SK-N-SH (cell line): ENCODE measurements at regions not wholly inside any gene's neighbourhood (a gene's known extent, or its start where the extent isn't known, plus 50 kb on each side); places are given as distances from the start of the nearest gene placed in this dataset.
"Not testable (repeated sequence)": the region's sequence is repeated elsewhere in the genome, so short reads cannot be mapped to it uniquely, and the experiment has no call there.

Experiments used
- CTCF ChIP-seq: fragments of 200-600 bp; sonication (generic); IDR thresholded peaks from 2 replicates; pipeline ENCODE4 v1.6.1; 2017; ENCODE audit warnings: antibody characterized with exemption, mild to moderate bottlenecking, moderate library complexity
- EP300 ChIP-seq, 2 experiments: IDR thresholded peaks; 2 replicates each; pipeline versions ENCODE4 v1.4.0 to v1.6.1; 2012; ENCODE audit warnings: borderline replicate concordance in 1 of 2, low read depth in 1 of 2, low read length in 1 of 2
- JUND ChIP-seq: IDR thresholded peaks from 2 replicates; pipeline ENCODE4 v1.4.0; 2012
- NFIC ChIP-seq: IDR thresholded peaks from 2 replicates; pipeline ENCODE4 v1.4.0; 2012; ENCODE audit warnings: borderline replicate concordance
- RCOR1 ChIP-seq: fragments of 150-350 bp; IDR thresholded peaks from 2 replicates; pipeline ENCODE4 v1.6.1; 2017; ENCODE audit warnings: antibody characterized with exemption, low read length
- REST ChIP-seq: IDR thresholded peaks from 2 replicates; pipeline ENCODE4 v1.6.1; 2012; ENCODE audit warnings: mild to moderate bottlenecking, low read depth, low read length, moderate library complexity
- TF ChIP-seq, protein P1 (sequence below): fragments of 150-350 bp; IDR thresholded peaks from 2 replicates; pipeline ENCODE4 v1.6.1; 2017; ENCODE audit warnings: antibody characterized with exemption, low read length, low read depth, borderline replicate concordance

- TF ChIP-seq NFIC; JUND; EP300 (IDR thresholded peaks at IDR 0.05; ENCODE audit: borderline replicate concordance in 1 of 2, low read depth in 1 of 2, low read length in 1 of 2); CTCF; RCOR1; REST: not testable (repeated sequence)
- TF ChIP-seq, protein P1, sequence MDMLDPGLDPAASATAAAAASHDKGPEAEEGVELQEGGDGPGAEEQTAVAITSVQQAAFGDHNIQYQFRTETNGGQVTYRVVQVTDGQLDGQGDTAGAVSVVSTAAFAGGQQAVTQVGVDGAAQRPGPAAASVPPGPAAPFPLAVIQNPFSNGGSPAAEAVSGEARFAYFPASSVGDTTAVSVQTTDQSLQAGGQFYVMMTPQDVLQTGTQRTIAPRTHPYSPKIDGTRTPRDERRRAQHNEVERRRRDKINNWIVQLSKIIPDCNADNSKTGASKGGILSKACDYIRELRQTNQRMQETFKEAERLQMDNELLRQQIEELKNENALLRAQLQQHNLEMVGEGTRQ, result not testable (repeated sequence)
Observed at GRCh38 chr16:29190553-29191431, 205.9 kb downstream of the LAT start.
